CD14-positive monocyte (primary cell): ENCODE measurements at regions not wholly inside any gene's neighbourhood (a gene's known extent, or its start where the extent isn't known, plus 50 kb on each side); places are given as distances from the start of the nearest gene placed in this dataset.

ENCODE experiments used
- DNase-seq, 3 donors: peaks; one replicate each; pipeline ENCODE4 v3.0.0-alpha.2; 2011 to 2022
- H2AFZ ChIP-seq: 2 replicates; pipeline ENCODE4 v1.6.0; 2012; ENCODE audit warnings: mild to moderate bottlenecking, low read depth, low read length, inconsistent platforms; ENCODE audit not compliant: insufficient read depth, poor library complexity, severe bottlenecking
- H3K27ac ChIP-seq, 2 donors: 1 replicate in 1 of 2; 2 replicates in 1 of 2; pipeline ENCODE4 v1.5.1; 2012 to 2013; ENCODE audit warnings: low read length in 2 of 2, control low read depth in 1 of 2, inconsistent platforms in 1 of 2, low read depth in 1 of 2, mild to moderate bottlenecking in 1 of 2
- H3K27me3 ChIP-seq, 2 donors: one replicate each; pipeline versions ENCODE4 v1.6.0 to v1.6.1; 2011 to 2013; ENCODE audit warnings: low read length in 2 of 2; ENCODE audit not compliant: control insufficient read depth in 2 of 2, insufficient read depth in 2 of 2
- H3K36me3 ChIP-seq, 2 donors: replicated peaks in 1 of 2; 1 replicate in 1 of 2; 2 replicates in 1 of 2; pipeline versions ENCODE4 v1.5.1 to v1.6.1; 2012 to 2013; ENCODE audit warnings: low read length in 2 of 2, control low read depth in 1 of 2, inconsistent platforms in 1 of 2, mild to moderate bottlenecking in 1 of 2; ENCODE audit not compliant: insufficient read depth in 2 of 2, control insufficient read depth in 1 of 2
- H3K4me1 ChIP-seq, 2 donors: 1 replicate in 1 of 2; 2 replicates in 1 of 2; pipeline versions ENCODE4 v1.5.1 to v1.6.1; 2012 to 2013; ENCODE audit warnings: low read length in 2 of 2, control low read depth in 1 of 2, inconsistent platforms in 1 of 2, mild to moderate bottlenecking in 1 of 2, moderate library complexity in 1 of 2; ENCODE audit not compliant: insufficient read depth in 2 of 2, control insufficient read depth in 1 of 2
- H3K4me2 ChIP-seq: replicated peaks from 2 replicates; pipeline ENCODE3; 2012; ENCODE audit warnings: low read length, moderate library complexity, mild to moderate bottlenecking; ENCODE audit not compliant: poor library complexity, severe bottlenecking; ENCODE audit errors: extremely low read depth
- H3K4me3 ChIP-seq, 3 experiments: fragments of 200-600 bp in 1 of 3; sonication (generic) in 1 of 3; replicated peaks in 1 of 3; 1 replicate in 2 of 3; 2 replicates in 1 of 3; pipeline ENCODE4 v1.5.1; 2011 to 2013; ENCODE audit warnings: low read length in 3 of 3, mild to moderate bottlenecking in 3 of 3, control low read depth in 2 of 3, low read depth in 2 of 3, inconsistent platforms in 1 of 3, moderate library complexity in 1 of 3
- H3K79me2 ChIP-seq: 2 replicates; pipeline ENCODE4 v1.6.0; 2012; ENCODE audit warnings: mild to moderate bottlenecking, control low read depth, inconsistent platforms, low read length, moderate library complexity; ENCODE audit not compliant: insufficient read depth
- H3K9ac ChIP-seq: 2 replicates; pipeline ENCODE4 v1.6.0; 2017; ENCODE audit warnings: low read length, mild to moderate bottlenecking; ENCODE audit not compliant: insufficient read depth, poor library complexity, severe bottlenecking
- H3K9me3 ChIP-seq, 2 donors: replicated peaks in 1 of 2; 1 replicate in 1 of 2; 2 replicates in 1 of 2; pipeline versions ENCODE4 v1.5.1 to v1.6.1; 2012 to 2013; ENCODE audit warnings: low read length in 2 of 2, control low read depth in 1 of 2; ENCODE audit not compliant: control insufficient read depth in 1 of 2, insufficient read depth in 1 of 2
- H4K20me1 ChIP-seq: 2 replicates; pipeline ENCODE4 v1.6.0; 2012; ENCODE audit warnings: mild to moderate bottlenecking, low read length, control low read depth, moderate library complexity; ENCODE audit not compliant: insufficient read depth
- H3K27ac Mint-ChIP-seq, 7 donors: one replicate each; pipeline ENCODE4 v1.8.0; 2020; ENCODE audit warnings: mild to moderate bottlenecking in 7 of 7, mixed read lengths in 7 of 7, moderate library complexity in 6 of 7, inconsistent platforms in 2 of 7
- H3K27me3 Mint-ChIP-seq, 3 donors: one replicate each; pipeline ENCODE4 v1.8.0; 2021 to 2022; ENCODE audit warnings: low read depth in 3 of 3, mild to moderate bottlenecking in 3 of 3, mixed read lengths in 3 of 3, moderate library complexity in 3 of 3, inconsistent platforms in 1 of 3
- H3K36me3 Mint-ChIP-seq, 2 donors: one replicate each; pipeline ENCODE4 v1.8.0; 2020; ENCODE audit warnings: mixed read lengths in 2 of 2, inconsistent platforms in 1 of 2, mild to moderate bottlenecking in 1 of 2
- H3K4me1 Mint-ChIP-seq: one replicate; pipeline ENCODE4 v1.8.0; 2020; ENCODE audit warnings: mild to moderate bottlenecking, mixed read lengths
- H3K4me3 Mint-ChIP-seq, 2 donors: one replicate each; pipeline ENCODE4 v1.8.0; 2020; ENCODE audit warnings: mild to moderate bottlenecking in 2 of 2, mixed read lengths in 2 of 2, moderate library complexity in 1 of 2
- H3K9me3 Mint-ChIP-seq, 7 donors: one replicate each; pipeline ENCODE4 v1.8.0; 2020 to 2022; ENCODE audit warnings: mixed read lengths in 7 of 7, mild to moderate bottlenecking in 6 of 7, moderate library complexity in 6 of 7, inconsistent platforms in 2 of 7
- WGBS: methylation state at CpG from one replicate; pipeline ENCODE4 v1.1.5; 2013; ENCODE audit warnings: missing lambda C conversion rate; ENCODE audit not compliant: insufficient coverage; 5-methylcytosine and 5-hydroxymethylcytosine counted together
- intact Hi-C, 2 donors: fragments of 100-400 bp; cut with micrococcal nuclease; formaldehyde crosslinking; loops; one replicate each; pipeline versions ENCODE4 v1.15.0 to v1.15.1; 2023
- TF ChIP-seq, protein P1 (sequence below): fragments of 200-600 bp; IDR thresholded peaks from one replicate; pipeline ENCODE4 v1.8.0; 2022; ENCODE audit warnings: antibody characterized with exemption, mild to moderate bottlenecking

DNA sequence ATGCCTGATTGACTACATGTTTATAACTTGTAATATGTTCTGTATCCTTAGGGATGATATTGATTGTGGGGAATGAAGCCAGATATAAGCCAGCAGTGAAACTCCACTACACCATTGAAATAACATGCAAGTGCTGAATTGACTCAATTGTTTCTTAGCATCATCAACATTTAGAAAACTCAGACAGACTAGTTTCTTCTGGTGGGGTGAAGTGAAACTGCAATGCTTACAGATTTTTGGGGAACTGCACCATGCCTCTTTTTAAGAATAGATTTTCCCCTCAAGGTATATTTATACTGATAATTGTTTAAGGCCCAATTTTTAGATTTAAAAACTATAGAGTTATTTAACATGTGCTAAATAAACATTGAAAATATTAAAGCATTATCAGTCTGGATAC lies 1044.6 kb upstream of the EYS start:
- Mint-ChIP-seq H3K36me3 (no peaks in the 10 kb centered on the region), H3K4me3 (no peak overlapping the region), H3K9me3 (peaks cover 0 to 14% (median 4%) of the 10 kb centered on the region in 7 donors), H3K27ac (no peak overlapping the region), H3K27me3 (no peaks in the 10 kb centered on the region), H3K4me1 (no peaks in the 10 kb centered on the region)
- no peak overlapping the region for H2AFZ ChIP-seq
- no peaks in the 10 kb centered on the region for H4K20me1 ChIP-seq
- no peak overlapping the region for H3K9ac ChIP-seq
- intact Hi-C loops = no loop called here
- H3K4me1 ChIP-seq = no peaks in the 10 kb centered on the region
- peaks cover 11 to 14% of the 10 kb centered on the region in 2 donors for H3K9me3 ChIP-seq
- no peak overlapping the region for H3K4me3 ChIP-seq
- TF ChIP-seq, protein P1, sequence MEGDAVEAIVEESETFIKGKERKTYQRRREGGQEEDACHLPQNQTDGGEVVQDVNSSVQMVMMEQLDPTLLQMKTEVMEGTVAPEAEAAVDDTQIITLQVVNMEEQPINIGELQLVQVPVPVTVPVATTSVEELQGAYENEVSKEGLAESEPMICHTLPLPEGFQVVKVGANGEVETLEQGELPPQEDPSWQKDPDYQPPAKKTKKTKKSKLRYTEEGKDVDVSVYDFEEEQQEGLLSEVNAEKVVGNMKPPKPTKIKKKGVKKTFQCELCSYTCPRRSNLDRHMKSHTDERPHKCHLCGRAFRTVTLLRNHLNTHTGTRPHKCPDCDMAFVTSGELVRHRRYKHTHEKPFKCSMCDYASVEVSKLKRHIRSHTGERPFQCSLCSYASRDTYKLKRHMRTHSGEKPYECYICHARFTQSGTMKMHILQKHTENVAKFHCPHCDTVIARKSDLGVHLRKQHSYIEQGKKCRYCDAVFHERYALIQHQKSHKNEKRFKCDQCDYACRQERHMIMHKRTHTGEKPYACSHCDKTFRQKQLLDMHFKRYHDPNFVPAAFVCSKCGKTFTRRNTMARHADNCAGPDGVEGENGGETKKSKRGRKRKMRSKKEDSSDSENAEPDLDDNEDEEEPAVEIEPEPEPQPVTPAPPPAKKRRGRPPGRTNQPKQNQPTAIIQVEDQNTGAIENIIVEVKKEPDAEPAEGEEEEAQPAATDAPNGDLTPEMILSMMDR = no peak
- no peak overlapping the region for H3K27ac ChIP-seq
- no peaks in the 10 kb centered on the region for H3K79me2 ChIP-seq
- no peaks in the 10 kb centered on the region for H3K27me3 ChIP-seq
- H3K36me3 ChIP-seq = no peaks in the 10 kb centered on the region
- DNase-seq = no peak
- H3K4me2 ChIP-seq = no peak overlapping the region

DNA sequence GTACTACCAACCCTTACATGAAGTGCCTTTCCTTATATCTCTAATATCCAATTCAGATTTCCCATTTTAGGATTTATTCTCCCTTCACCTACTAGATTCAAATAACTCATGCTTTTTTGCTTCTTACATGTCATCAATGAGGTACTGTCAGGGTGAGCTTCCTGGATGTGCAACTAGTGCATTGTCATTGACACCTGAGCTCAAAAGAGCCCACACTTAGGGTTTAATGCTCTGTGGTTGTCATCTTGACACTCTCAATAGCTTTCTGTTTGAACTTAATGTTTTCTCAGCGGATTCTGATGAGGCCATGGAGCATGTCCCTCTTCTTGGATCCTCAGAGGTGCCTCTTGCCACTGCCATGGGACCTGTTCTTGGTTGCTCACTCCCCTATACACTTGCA lies 1033.3 kb upstream of the EYS start:
- peaks cover 0 to 9% (median 1%) of the 10 kb centered on the region in 7 donors for H3K9me3 Mint-ChIP-seq
- no peak overlapping the region for H2AFZ ChIP-seq
- H3K4me1 Mint-ChIP-seq = no peaks in the 10 kb centered on the region
- TF ChIP-seq, protein P1 = no peak
- no peaks in the 10 kb centered on the region for H3K27me3 Mint-ChIP-seq
- no peaks in the 10 kb centered on the region for H3K4me1 ChIP-seq
- H3K79me2 ChIP-seq = no peaks in the 10 kb centered on the region
- H3K27me3 ChIP-seq = no peaks in the 10 kb centered on the region
- H3K9me3 ChIP-seq = no peaks in the 10 kb centered on the region
- H3K9ac ChIP-seq = no peak overlapping the region
- DNase-seq = no peak
- H3K27ac Mint-ChIP-seq = no peak overlapping the region
- intact Hi-C loops = no loop called here
- H3K4me2 ChIP-seq = no peak overlapping the region
- 60% methylated on average over 1 of the region's 1 CpG for WGBS
- no peaks in the 10 kb centered on the region for H3K36me3 Mint-ChIP-seq
- H4K20me1 ChIP-seq = no peaks in the 10 kb centered on the region
- H3K4me3 ChIP-seq = no peak overlapping the region
- H3K4me3 Mint-ChIP-seq = no peak overlapping the region
- no peak overlapping the region for H3K27ac ChIP-seq
- no peaks in the 10 kb centered on the region for H3K36me3 ChIP-seq
